Left renal pelvis (tissue), 4 donors: ENCODE measurements at regions not wholly inside any gene's neighbourhood (a gene's known extent, or its start where the extent isn't known, plus 50 kb on each side); places are given as distances from the start of the nearest gene placed in this dataset.
A peak's percentile ranks its signal among the peaks of the same experiment; 100 is the strongest.

ENCODE experiments used
- DNase-seq, 4 donors: peaks; one replicate each; pipeline ENCODE4 v3.0.0-alpha.2; 2013; ENCODE audit warnings: low read depth in 4 of 4, low spot score in 3 of 4

DNA sequence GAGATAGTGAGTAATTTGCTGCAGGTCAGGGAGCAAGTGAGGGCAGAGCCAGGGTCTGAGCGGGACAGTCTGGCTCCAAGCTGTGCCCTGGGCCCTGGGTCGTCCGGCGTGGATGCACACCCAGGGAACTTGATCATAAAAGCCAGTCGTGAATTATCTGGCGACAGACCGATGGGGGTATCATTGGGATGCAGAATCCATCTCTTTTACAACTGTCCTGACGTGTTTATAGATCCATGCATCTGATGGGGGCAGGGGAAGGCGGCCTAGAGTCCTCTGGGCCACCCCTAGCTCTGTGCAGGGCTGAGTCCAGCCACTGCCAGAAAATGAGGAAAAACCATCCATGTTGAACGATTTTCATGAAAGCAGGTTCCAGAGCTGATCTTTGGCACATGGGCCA lies 332.8 kb downstream of the C16orf95 start:
- DNase-seq, result no peak

GRCh38 chr16:86984991-86985647 lies 332.1 kb downstream of the C16orf95 start:
- no peak for DNase-seq

GRCh38 chr16:86985648-86986015 lies 331.6 kb downstream of the C16orf95 start:
- no peak for DNase-seq

GRCh38 chr16:86986136-86986535 lies 331.1 kb downstream of the C16orf95 start:
- no peak for DNase-seq

GRCh38 chr16:86986809-86987487 lies 330.2 kb downstream of the C16orf95 start:
- DNase-seq, result no peak

DNA sequence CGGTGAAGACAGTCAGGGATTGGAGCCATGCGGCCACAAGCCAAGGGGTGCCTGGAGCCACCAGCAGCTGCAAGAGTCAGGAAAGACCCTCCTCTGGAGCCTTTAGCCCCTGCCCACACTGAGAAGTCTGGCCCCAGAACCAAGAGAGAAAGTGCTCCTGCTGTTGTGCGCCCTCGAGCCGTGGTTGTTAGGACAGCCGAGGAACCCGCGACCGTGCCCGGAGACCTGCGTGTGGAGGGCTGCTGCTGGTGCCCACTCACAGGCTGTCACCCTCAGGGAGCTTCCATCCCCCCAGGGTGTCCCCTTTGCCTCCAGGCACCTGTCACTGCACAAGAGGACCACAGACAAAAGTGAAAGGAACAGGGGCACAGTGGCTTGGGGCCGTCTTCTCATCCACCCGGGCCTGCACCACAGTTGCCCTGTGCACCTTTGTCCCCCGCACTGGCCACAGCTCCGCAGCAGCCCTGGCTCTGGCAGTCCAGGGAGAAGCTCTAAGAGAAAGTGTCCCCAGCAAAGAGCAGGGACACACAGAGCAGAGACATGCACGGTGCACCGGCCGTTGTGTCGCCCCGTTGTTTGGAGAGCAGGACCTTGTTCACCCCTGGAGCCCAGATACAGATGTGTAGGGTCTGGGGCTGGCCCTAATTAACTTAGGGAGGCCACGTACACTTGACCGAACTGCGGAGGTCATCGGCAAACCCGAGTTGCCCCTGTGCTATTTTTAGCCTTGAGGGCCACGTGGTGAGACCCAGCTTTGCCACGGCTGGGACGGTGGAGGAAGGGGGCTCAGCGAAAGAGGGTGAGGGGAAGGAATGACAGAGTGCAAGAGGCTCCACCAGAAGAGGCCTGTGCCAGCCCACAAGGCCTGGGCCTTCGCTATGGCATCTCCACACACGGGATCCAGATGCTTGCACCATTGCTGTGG lies 329.2 kb downstream of the C16orf95 start:
- DNase-seq, result no peak

DNA sequence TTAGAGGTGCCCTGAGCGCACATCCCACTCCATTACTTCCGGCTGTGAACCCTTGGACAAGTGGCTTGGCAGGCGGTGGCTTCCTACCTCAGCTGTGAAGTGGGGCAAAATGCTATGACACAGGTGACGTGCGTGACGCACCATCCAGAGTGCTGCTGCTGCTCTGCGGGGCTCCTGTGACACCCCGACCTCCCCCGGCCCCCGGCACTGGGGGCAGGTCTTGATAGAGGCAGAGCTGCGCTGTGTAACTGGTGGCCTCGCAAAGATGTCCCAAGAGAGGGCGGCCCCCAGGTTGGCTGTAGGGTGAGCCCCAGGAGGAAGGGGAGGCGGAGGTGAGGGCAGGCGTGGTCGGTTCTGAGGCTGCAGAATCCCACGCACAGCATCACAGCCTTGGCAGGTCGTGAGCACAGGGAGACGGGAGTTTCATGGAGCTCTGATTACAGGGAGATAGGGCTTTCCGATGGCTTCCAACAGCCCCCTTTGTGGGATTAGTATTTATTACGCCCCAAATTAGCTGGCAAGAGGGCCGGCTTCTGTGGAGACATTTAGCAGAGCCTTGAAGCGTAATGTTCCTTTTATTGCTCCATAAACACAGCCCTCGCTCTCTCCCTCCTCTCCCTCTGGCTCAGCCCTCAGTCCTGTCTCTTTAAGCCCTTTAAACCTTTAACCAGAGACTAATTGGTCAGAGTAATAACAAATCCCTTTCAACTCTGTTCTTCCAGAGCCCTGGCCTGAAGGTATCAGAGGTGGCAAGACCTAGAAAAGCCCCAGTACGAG lies 328.1 kb downstream of the C16orf95 start:
- DNase-seq, result peak in 1 of 4 donors; percentile 57

GRCh38 chr16:86990451-86990850 lies 326.7 kb downstream of the C16orf95 start:
- no peak for DNase-seq

DNA sequence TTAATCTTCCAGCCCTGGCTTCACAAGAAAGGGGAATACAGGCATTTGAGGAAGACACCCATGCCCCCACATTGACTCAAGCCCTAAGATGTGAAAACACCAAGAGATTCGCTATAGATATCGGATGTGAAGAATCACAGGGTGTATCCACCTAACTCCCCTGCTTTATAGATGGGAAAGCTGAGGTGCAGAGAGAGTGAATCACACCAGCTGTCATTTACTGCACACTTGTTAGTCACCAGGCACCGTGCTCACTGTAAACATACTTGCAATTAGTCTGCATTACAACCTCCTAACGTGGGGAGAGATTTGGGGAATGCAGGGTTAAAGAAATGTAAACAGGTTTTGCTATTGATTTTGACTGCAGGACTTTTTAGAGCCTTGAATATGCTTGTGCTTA lies 325.5 kb downstream of the C16orf95 start:
- no peak for DNase-seq

DNA sequence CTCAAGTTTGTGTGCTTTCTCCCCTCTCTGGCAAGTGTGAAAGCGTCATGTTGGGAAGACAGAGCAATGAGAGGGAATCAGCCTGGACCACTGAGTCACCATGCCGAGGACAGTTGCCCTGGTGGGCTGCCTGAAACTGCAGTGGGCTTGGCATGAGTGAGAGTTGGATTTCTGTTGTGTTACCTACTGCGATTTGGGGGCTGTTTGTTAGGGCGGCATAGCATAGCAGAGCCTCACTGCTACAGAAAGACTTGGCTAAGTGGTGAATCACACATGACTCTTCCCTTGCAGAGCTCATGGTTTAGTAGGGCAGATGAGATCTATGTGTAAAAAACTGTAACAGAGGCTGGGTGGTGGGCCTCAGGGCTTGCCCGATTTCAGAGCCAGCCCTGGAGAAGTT lies 324.6 kb downstream of the C16orf95 start:
- no peak for DNase-seq

DNA sequence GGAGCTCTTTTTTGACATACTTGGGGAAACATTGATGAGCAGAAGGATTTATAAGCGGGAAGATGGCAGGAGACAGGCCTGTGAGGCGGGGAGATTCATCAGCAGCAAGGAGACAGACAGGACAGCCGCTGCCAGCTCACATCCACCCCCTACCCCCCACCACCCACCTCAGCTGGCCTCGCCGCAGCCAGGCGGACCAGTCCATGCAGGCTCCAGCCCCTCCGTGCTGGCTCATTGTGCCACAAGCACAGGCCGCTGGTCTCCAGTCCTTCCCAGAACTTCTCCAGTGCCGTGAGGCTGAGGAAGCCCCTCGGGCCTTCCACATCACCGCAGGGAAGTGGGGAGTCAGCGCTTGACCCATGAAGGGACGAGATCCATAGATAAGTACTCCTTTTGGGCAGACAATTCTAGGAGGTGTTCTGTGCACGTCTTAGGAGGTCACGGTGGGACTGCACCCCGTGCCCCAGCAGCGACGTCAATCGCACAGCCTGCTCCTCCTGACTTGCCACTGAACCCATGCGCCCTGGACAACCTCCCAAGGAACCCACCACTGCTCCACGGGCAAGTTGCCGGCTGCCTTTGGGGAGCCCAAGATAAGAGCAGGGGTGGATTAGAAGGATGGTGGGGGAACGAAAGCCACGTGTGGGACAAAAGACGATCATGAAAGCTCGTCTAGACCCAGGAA lies 323.6 kb downstream of the C16orf95 start:
- DNase-seq, result no peak

DNA sequence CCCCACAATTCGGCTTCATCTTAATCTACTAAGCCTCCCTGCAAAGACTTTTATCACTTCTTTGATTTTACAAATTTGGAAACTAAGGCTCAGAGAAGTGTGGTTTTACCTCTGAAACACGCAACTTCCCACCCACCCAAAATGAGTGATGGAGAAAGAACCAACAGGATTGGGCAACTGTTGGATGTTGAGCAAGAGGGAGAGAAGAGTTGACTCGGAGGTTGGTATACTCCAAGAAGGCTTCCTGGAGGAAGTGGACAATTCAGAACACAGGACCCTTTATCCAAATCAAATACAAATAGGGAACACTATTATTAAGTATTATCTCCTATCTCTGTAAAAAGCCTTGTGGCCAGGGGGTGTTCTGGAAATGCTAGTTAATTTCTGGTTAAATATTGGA lies 323.0 kb downstream of the C16orf95 start:
- no peak for DNase-seq

DNA sequence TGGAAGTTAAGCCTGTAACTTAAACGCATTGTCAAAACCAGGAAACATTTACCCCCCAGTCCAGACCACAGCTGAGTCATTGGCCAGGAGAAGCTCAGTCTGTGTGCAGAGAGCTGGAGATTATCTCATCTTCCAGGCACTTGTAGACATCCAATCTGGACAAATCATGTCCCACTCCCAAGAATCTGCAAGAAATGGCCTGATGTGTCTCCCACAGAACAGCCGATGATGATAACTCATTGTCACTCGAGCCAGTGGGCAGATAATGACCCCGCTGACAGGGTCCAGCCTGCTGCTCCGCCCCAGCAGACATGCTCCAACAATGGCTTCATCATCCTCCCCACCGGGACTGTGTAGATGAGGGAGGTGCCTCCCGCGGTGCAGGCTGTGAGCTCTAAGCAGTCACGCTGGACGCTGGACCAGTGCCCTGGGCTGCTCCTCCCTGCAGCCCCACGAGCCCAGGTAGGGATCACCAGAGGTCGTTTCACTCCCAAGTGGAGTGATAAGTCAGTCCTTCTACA lies 322.5 kb downstream of the C16orf95 start:
- no peak for DNase-seq

DNA sequence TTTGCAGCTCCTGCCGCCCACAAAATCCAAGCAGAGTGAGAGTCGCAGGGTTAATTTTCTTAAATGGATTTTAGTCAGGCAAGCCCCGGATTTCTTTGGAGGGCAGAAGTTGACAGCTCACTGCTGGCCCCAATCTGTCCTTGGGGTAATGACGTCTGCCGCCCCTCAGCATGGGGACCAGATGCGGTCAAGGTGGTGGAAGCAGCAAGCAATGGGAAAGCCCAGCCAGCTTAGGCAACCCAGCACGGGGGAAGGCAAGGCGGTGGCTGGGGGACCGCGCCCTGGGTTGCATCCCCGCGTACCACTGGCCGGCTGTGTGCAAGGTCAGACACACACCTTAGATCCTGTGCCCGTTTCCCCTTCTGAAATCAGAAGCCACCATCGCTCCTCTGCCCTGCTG lies 321.7 kb downstream of the C16orf95 start:
- no peak for DNase-seq

DNA sequence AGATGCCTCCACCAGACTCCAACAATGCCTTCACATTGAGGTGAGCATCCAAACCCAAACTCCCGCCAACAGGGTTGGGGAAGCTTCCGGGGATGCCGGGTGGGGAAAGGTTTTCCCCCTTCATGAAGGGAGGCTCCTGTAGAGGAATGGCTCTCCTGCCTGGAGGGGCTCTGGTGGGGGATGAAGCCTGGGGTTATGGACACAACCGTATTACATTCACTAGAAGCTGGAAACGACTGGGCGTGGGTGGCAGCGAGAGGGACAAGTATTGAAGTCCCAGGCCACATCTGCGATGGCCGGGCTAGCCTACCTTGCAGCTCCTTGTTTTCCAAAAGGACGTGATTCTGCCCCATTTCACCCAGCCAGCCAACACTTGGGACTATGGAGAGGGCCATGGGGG lies 321.1 kb downstream of the C16orf95 start:
- no peak for DNase-seq

- no peak for DNase-seq
Observed at GRCh38 chr16:86997058-86997457, 320.1 kb downstream of the C16orf95 start.

DNA sequence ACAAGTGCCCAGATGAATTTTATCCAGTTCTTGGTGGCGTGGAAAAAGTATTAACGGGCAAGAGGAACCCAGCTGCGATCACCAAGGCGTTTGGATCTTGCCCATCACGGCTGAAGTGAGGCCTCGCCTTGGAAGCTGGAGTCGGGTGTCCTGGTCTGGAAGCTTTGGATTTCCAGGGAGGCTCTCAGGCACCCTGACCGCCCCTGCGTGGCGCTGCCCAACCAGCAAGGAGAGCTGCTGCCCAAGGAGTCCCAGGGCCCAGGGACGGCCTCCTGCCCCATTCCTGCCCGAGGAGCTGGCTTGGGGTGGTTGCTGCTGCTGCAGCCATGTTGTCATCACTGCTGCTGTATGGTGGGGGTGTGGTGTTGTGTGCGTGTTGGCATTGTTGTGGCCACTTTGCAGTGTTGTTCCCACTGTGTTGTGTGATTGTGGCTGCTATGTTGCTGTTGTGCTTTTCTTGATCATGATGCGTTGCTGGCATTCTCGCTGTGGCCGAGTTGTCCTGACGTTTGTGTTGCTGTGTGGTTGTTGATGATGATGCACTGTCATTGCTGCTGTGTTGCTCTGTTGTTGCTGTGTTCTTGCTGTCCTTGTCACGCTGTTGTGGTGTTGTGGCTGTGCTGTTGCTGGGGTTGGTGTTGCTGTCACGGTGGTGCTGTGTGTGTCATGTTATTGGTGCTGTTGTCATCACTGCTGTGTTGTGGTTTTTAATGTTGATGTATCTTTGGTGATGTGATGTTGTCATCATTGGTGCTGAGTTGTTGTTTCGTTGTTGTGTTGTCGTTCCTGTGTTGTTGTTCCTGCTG lies 318.8 kb downstream of the C16orf95 start:
- DNase-seq, result no peak

- no peak for DNase-seq
Observed at GRCh38 chr16:87000001-87000400, 317.2 kb downstream of the C16orf95 start.

GRCh38 chr16:87002717-87003413 lies 314.3 kb downstream of the C16orf95 start:
- no peak for DNase-seq
